Left lobe of liver (tissue), 2 donors: ENCODE measurements at regions not wholly inside any gene's neighbourhood (a gene's known extent, or its start where the extent isn't known, plus 50 kb on each side); places are given as distances from the start of the nearest gene placed in this dataset.

ENCODE experiments used
- ATAC-seq: fragments of 200-7000 bp; cut with Tn5 transposase; one replicate; pipeline ENCODE4 v1.9.1; 2020; ENCODE audit warnings: mild to moderate bottlenecking, moderate library complexity
- DNase-seq: peaks from one replicate; pipeline ENCODE4 v3.0.0-alpha.2; 2020; ENCODE audit warnings: low spot score
- donor health status: DM: no; HTN: no; CAD: no; lungs with moderate emphysema.
- donor health status: DM: no; HTN: yes; CAD: no.

DNA sequence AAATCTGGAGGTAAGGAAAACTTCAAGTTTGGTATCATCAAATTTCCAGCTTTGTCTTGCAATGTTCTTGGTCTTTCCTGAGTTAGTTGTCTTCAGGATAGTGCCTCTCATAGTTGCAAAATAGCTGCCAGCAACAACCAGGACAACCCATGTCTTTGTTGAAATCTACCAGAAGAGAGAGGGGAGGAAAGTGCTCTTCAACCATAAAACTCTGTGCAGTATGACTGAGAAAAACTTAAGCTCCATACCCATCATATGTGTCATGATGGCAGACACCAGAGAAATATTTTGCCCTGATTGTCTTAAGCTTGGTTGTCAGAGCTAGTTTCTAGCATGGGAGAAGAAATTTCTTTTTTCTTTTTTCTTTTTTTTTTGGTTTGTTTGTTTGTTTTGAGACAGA, 103.3 kb downstream of the SPRY2 start:
- DNase-seq (no peak), ATAC-seq (no peak)

DNA sequence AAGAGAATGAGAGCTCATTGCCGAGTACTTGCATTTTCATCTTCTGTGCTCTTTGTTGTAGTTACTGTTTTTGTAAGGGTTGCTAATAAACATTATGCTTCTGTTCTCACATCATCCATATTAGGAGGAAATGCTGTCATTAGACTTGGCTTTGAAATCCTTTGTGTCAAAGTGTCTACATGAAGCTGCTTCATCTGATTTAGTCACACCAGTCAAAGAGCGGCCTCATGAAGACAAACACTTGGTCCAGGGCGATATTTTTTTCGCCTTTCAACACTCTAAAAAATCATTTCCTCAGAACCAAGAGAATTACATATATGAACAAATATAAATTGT, 105.0 kb downstream of the SPRY2 start:
- no peak for DNase-seq
- ATAC-seq, result no peak

DNA sequence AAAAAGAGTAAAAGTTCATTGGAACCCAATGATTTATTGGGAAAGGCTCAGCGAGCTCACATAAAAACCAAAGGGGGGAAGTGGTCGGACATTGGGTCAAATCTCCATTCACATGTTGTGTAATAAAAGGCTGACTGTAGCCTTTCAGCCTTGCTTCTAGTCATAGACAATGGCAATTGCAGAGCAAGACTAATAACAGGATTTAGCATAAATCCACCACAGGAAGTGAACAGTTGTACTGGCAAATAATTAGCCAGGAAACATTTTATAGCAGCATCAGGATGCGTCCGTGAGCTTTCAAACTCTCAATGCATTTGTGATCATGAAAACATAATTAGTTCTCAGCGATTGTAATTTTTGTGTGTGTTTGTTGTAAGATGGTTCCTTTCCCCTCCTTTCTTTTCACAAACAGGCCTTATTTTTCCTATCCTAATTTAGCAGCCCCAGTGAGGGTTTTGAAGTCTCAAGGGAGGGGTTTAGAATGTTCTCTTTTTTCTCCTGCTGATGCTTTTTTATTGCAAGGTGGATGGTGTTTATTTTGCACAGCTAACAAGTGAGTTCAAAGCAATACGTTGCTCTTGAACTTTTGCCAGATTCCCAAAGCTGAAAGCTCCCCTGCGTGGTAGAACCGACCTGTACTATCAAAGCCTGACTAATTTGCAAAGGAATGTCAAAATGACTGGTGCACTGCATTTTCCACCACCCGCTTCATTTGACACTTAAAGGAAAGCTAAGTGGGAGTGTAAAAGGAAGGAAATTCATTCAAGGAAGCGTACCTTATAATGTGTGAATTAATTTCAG, 105.6 kb downstream of the SPRY2 start:
- no peak for DNase-seq
- ATAC-seq, result peak; percentile 52

DNA sequence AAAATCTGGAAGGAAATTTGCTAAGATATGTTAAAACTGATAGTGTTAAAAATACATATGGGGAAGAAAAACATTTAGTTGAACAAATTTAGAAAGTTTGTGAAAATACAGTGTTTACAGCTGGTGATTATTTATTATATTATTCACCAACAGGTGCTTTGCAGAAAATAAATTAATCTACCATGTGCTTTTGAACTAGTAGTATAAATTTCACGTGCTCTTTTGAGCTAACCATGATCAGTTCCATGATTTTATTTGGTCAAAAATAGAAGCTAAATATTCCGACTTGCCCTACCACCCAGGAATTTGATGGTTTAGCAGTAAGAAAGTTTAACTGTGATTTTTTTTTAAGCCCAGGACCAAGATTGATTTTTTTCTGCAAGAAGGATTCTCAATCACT, 113.3 kb downstream of the SPRY2 start:
- DNase-seq, result no peak
- ATAC-seq, result no peak

DNA sequence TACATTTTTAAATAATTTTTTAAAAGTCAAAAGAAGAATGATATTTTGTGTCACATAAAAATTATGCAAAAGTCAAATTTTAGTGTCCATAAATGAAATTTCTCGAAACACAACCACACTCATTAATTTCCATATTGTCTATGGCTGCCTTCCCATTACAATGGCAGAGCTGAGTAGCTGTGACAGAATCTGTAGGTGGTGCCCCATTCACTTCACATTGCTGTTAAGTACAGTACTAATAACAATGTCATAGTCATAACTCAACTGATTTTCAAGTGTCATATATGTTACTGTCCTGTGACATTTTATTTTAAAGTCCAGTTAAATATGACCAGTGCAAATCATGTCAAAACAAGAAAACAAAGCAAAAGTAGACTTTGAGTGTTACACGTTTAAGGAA, 114.3 kb downstream of the SPRY2 start:
- no peak for DNase-seq
- ATAC-seq, result no peak

DNA sequence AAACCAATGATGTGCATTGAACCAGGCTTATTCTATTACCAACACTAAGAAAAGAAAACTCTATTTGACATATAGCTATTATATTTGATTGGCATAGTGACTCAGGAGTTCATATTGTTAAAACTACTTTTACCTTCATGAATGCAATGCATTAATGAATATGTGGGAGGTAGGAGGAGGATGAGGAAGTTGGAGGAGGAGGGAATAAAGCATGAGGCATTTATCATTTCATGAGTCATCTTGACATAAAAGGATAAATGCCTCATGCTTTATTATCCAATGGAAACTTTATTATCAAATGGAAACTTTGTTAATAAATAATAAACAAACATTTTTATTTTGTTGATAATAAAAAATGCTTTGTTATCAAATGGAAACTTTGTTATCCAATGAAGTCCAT, 116.5 kb downstream of the SPRY2 start:
- ATAC-seq (no peak), DNase-seq (no peak)

DNA sequence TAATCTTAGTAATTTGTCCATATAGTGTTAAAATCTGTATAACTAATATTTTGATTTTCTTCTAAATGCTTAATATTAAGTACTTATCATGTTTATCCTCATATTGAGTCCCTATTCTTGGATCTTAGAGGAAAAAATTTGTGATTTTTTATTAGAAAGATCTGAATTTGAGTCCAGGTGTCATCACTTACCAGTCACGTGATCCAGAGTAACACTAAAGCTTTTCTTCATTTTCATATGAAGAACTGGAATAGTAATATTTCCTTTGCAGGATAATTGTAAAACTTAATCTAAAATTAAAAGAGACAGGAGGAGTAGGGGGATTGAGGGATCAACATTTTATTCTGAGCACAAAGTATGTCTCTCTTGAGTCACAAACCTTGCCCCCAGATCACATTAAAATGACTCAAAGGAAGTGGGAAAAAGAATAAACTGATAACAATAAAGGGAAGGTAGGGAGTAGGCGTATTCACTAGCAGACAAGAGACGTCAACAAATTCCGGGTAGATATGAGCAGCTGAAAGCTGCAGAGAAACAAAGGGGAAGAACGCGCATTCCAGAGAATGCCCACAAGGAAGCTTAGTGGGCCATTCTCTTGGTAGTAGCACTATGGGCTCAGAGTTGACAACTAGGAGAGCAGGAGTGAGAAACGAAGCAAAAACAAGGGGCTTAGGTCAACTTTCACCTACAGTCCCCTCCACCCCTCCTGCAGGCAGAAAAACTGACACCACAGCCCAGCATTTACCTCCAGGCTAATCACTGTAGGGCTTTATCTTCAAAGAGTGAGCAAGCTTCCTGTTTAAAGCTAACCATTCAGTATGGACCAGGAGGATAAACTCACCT, 123.1 kb downstream of the SPRY2 start:
- ATAC-seq (no peak), DNase-seq (no peak)

DNA sequence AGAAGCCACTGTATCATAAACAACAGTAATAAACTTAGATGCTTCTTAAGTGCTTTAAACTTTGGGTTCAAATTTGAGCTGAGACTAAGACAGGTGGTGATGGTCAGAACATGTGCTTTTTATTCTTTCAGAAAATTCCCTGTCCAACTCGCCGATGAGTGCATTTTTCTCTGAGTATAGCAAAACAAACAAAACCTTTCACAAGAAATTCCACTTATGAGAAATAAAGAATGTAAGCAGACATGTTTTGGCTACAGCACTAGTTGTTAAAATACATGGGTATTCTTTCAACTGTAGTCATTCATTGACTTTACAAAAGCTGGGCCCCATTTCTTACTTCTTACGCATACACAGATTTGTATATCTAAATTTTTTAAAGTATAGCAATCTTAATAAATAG, 125.6 kb downstream of the SPRY2 start:
- no peak for ATAC-seq

DNA sequence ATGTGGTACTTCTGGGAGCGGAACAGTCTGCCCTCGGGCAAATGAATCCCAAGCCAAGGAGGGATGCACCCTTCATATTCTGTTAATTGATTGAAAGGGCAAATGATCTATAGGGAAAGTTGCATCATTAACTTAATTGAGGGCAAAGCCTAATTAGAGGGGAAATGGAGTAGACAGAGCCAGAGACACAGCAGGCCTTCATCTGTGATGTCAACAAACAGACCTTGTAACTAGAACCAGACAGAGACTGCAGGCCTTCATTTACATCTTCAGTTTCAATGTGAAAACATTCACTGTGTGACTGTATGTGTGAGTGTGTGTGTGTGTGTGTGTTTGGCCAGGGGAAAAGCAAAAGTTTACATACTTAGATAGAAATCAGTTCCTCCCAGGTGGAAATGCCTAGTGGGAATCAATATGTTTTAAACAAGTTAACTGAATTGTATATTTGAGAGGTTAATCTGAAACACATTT, 126.4 kb downstream of the SPRY2 start:
- ATAC-seq, result peak; percentile 65

More for the DNA sequence above, 125.6 kb downstream of the SPRY2 start:
- no peak for DNase-seq

DNA sequence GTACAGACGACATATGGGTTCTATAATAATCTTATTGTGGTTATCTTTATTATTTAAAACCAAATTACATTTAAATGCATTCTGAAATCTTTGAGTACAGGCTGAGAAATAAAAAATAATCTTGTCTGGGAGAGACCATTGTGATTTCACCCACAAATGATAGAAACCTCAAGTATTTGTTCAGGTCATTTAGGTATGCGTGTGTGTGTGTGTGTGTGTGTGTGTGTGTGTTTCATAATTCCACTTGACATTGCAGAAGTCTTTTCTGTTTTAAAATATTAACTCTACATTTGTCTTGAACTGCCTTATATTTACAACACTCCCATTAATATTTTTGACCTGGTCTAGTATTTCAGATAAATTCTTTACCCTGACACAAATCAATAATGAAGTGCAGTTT, 126.9 kb downstream of the SPRY2 start:
- DNase-seq (no peak), ATAC-seq (peak; percentile 17)

More for the DNA sequence above, 126.4 kb downstream of the SPRY2 start:
- DNase-seq, result no peak

DNA sequence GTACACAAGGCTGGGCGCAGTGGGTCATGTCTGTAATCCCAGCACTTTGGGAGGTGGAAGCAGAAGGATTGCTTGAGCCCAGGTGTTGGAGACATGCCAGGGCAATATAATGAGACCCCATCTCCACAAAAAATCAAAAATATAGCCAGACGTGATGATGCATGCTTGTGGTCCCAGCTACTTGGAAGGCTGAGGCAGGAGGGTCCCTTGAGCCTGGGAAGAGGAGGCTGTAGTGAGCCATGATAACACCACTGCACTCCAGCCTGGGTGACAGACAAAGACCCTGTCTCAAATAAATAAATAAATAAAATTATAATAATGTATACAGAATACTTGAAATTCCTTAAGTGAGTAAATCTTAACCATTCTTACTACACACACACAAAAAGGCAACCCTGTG, 127.7 kb downstream of the SPRY2 start:
- ATAC-seq, result no peak

DNA sequence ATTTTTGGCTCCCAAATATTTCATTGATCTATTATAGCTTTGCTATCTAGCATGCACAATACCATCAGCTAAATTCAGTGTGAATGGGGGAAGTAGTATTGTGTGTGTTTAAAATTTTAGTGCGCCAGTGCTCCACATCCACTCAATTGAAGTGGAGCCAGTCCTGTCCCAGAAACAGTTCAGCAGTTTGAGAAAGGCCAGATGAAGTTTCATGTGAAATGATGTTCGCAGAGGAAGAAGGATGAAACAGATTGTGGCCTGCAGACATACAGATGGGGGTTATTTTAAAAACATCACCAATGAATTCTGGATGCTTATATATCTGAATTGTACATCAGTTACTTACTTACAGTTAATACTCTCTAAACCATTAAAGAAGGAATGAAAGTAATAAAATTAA, 129.4 kb downstream of the SPRY2 start:
- no peak for DNase-seq
- no peak for ATAC-seq

More for the DNA sequence above, 127.7 kb downstream of the SPRY2 start:
- DNase-seq, result no peak

DNA sequence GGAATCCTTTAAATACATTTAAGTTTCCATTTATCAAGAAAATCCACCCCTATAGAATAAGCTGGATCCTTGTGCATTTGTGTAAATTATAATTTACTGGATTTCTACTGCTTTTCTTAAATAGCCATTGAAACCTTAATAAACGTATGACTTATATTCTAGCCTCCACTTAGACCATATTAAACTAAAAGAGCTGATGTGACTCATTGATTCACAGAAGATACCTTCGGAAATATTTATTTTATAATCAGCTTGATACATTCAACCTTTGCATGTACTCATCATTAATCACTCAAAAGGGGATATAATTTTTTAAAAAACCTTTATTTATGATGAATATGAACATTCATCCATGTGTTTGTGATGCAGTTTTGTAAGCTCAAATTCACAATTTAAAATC, 136.3 kb downstream of the SPRY2 start:
- DNase-seq, result no peak

DNA sequence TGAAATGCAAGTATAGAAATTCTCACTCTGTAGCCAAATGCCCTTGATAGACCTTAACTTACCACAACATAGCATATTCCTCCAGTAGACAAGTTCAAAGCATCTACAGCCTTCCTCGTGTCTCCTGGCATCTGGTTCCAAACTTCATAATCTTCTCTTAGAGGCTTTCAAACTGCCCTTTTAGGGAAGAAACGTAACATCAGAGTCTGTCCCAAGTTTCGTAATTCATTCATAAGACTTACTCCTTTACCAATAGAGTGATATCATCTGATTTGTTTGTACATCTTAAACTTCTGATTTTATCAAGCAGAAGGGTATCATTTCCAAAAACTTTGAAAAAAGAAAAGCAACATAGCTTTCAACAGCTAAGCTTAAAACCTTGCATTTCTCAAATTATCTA, 137.4 kb downstream of the SPRY2 start:
- DNase-seq, result no peak
- no peak for ATAC-seq

More for the DNA sequence above, 136.3 kb downstream of the SPRY2 start:
- ATAC-seq, result no peak

DNA sequence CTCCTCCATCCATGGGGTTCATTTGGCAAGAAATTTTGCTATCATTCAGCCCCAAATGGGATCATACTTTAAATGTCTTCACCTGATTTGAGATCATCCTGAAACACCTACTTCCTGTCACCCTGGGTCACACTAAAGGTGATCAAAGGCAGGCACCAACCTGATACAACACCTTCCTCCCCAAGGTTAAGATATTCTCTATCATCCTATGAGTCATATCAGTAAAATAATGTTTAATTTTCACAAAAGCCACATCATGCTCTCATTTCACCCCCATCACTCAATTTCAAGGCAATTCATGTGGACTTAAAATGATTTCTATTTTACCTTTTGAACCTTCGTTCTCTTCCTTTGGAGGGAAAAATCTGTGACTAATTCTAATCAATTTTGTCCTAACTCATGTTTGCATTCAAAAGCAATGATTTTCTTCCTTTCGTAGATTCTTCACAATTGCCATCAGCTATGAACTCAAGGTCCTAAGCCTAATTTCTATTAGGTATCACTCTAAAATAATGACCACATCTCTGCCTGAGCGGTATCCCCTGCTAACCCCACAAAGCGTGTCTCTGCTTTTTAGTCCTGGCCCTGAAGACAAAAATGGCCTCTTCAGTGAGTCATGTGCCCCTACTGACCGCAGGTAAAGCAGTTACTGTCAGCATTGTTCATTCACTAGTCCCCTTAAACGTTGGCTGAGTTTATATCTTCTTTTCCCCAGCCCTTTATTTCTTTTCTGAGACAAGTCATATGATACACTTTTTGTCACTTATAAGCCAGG, 139.0 kb downstream of the SPRY2 start:
- DNase-seq (no peak), ATAC-seq (no peak)

DNA sequence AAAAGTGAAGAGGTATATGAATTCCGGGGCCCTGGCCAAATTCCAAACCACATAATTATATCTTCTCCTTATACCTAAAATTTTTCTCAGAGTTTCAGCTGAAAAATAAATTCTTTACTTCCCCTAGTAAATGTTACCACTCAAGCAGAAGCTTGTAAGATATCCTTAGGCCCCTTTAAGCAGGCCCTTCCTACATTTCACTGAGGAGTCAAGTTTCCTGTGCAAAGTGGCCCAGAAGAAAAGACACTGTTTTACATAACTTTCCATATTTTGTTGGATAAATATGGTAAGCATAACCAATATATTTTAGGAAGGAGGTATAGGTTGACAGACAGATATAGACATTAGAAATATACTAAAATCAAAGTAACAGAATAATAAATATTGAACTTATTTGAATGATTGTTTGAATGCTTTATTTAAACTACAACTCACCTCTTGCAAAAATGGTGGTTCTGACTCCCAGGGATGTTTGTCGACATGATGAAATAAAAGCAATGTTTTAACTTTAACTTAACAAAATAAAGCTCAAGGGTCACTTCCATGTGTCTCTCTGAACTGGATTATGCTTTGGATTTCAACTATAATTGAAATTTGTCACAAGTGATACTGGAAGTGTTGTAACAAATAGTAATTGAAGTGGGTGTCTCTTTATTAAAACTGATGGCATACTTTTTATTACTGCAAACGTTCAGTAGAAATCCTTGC, 141.2 kb downstream of the SPRY2 start:
- ATAC-seq, result peak; percentile 84

DNA sequence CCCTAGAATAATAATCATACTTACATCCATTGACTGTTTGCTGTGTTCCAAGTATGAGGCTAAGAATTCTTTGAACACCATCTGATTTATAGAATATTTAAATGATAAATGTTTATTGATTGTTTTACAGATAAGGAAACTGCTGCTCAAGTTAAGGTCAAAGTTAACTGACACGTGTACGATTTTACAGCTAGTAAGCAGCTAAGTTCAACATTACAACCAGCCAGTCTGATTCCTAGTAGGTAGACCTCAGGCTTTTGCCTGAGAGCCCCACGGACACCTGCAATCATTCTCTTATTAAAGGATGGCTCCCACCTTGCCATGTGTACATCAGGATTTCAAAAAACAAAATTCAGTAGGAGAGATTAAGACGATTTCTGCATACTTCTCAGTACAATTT, 141.9 kb downstream of the SPRY2 start:
- DNase-seq (no peak), ATAC-seq (peak; percentile 64)

More for the DNA sequence above, 141.2 kb downstream of the SPRY2 start:
- no peak for DNase-seq

DNA sequence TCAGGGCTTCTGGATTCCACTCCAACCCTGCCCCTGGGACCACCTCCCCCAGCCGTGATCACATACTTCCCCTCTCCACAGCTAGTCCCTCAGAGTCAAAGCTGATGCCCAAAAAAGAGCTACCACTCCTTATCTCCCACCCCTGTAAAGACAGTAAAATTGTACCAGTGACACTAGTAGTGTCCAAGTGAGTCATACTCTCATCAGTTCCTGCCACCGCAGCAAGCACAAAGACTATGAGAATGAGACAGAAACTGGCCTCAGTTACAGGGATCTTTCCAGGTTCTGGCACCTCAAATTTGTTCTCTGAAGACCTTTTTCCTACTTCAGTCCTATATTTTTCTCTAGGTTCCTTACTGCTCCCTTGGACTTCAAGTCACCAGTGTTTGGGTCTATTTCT, 144.2 kb downstream of the SPRY2 start:
- ATAC-seq, result no peak
- DNase-seq, result no peak

DNA sequence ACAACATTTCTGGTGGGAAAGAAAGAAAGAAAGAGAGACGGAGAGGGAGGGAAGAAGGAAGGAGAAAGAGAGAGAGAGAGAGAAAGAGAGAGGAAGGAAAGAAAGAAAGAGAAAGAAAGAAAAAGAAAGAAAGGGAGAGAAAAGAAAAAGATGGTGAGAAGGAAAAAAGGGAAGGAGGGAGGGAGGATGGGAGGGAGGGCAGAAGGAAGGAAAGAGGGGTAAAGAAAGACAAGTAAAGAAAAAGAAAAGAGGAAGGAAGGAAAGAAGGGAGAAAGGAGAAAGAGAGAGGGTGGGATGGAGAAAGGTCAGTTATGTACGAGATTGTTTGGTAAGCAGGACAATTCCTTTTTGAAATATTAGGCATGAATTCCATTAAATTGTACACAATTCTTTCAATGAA, 145.3 kb downstream of the SPRY2 start:
- DNase-seq (no peak), ATAC-seq (no peak)

DNA sequence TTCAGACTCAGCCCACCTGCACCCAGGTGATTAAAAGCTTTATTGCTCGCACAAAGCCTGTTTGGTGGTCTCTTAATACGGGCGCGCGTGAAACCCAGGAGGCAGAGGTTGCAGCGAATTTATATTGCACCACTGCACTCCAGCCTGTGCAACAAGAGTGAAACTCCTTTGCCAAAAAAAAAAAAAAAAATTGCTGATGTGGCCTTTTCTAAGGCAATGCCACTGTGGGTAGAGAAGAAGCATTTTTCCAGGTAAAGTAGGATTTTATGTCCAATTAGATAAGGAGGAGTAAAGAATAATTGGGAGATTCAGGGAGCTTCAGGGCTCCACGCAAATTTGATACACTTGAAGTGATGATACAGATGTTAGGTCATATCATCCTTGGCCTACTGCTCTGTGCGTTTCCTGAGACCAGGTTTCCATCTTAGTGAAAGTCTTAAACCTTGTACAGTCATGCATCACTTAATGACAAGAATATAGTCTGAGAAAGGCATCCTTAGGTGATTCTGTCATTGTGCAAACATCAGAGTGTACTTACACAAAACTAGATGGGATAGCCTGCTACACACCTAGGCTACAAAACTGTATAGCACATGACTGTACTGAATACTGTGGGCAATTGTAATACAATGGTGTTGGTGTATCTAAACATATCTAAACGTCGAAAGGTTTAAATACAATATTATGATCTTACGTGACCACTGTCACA, 150.9 kb downstream of the SPRY2 start:
- DNase-seq (no peak), ATAC-seq (no peak)
